ENCODE measurements at regions not wholly inside any gene's neighbourhood (a gene's known extent, or its start where the extent isn't known, plus 50 kb on each side); places are given as distances from the start of the nearest gene placed in this dataset.

DNA sequence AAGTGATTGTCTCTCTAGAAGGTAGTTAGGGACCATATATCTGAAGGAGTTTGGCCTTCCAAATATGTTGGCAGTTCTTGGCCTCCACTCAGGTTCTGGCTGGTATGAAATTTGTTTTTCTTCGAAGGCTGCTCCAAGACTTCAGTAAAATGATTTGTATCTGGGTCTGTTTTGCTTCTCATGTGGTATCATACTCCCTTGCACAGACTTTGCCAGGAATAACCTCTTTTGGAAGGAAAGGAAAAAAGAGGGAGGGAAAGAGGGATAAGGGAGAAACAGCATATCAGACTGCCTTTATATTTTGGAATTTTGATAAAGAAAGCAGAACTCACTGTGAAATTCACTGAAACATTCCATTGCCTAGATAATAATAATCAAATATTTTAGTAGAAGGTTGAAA, 242.1 kb upstream of the HHIP start:
- FAIRE-seq (no peak), DNase-seq (ENCODE audit: low read depth in 1 of 2, low spot score in 2 of 2) (no peak)
- H3K36me3 ChIP-seq (ENCODE audit: control insufficient read depth in 2 of 4, insufficient read depth in 4 of 4, low read length in 3 of 4) = no peaks in the 10 kb centered on the region
- H4K20me1 ChIP-seq (replicated peaks in 1 of 2; ENCODE audit: control insufficient read depth in 1 of 2, insufficient read depth in 2 of 2, low read length in 2 of 2) = no peaks in the 10 kb centered on the region
- no peak overlapping the region for H2BK5ac ChIP-seq (ENCODE audit: low read depth, low read length)
- no peak overlapping the region for H2BK120ac ChIP-seq (replicated peaks; ENCODE audit: low read depth, low read length)
- H2BK20ac ChIP-seq (ENCODE audit: low read length) = no peak overlapping the region
- H3K18ac ChIP-seq (ENCODE audit: extremely low read depth, low read length) = no peak overlapping the region
- no peak overlapping the region for H4K5ac ChIP-seq (ENCODE audit: insufficient read length, low read depth, low read length)
- no peak overlapping the region for H3K4me3 ChIP-seq (ENCODE audit: extremely low read depth in 1 of 4, insufficient read depth in 2 of 4, low read depth in 3 of 4, low read length in 4 of 4)
- WGBS, 2 experiments (ENCODE audit: extremely low coverage in 1 of 2, insufficient coverage in 1 of 2, insufficient read length in 1 of 2, insufficient replicate concordance in 2 of 2, low coverage in 1 of 2, low lambda C conversion rate in 2 of 2, missing lambda C conversion rate in 1 of 2) = 80% methylated on average over 1 of the region's 1 CpG; no CpG with 5 or more reads in 1 of the 2 experiments
- no peaks in the 10 kb centered on the region for H3K79me1 ChIP-seq (ENCODE audit: low read depth, low read length)
- no peaks in the 10 kb centered on the region for H3K9me3 ChIP-seq (ENCODE audit: insufficient read depth in 2 of 2, low read depth in 1 of 2, low read length in 1 of 2)
- H3K4me1 ChIP-seq (replicated peaks in 1 of 4; ENCODE audit: control insufficient read depth in 3 of 4, insufficient read depth in 4 of 4, low read length in 3 of 4) = no peaks in the 10 kb centered on the region
- H3K4ac ChIP-seq (replicated peaks; ENCODE audit: insufficient read length, low read depth, low read length) = no peak overlapping the region
- no peak overlapping the region for H3K56ac ChIP-seq (replicated peaks; ENCODE audit: insufficient read length, low read depth, low read length)
- no peaks in the 10 kb centered on the region for H3K27me3 ChIP-seq (replicated peaks in 1 of 4; ENCODE audit: control insufficient read depth in 3 of 4, extremely low read depth in 1 of 4, insufficient read depth in 3 of 4, low read length in 3 of 4)
- H2AFZ ChIP-seq (ENCODE audit: low read length) = no peak overlapping the region
- no peak overlapping the region for H2AK5ac ChIP-seq (ENCODE audit: low read depth, low read length)
- H3K4me2 ChIP-seq (ENCODE audit: insufficient read depth in 1 of 2, low read depth in 2 of 2, low read length in 2 of 2) = no peak overlapping the region
- no peaks in the 10 kb centered on the region for H3K79me2 ChIP-seq (ENCODE audit: control insufficient read depth in 1 of 2, insufficient read depth in 2 of 2, low read length in 2 of 2)
- no peak overlapping the region for H2BK15ac ChIP-seq (ENCODE audit: low read length)
- H4K8ac ChIP-seq (ENCODE audit: extremely low read depth, insufficient read depth, low read length) = no peak overlapping the region
- H2BK12ac ChIP-seq (ENCODE audit: low read depth, low read length) = no peak overlapping the region
- CTCF ChIA-PET (ENCODE audit: partially characterized antibody) = interaction anchor here (1.3 kb wide), 1 partner anchor 101 kb away, joined by 4 read pairs; no protein-coding TSS in a partner anchor
- H4K91ac ChIP-seq (replicated peaks; ENCODE audit: insufficient read length, low read length) = no peak overlapping the region
- no peak overlapping the region for H3K27ac ChIP-seq (ENCODE audit: low read depth, low read length)
- POLR2A ChIA-PET (ENCODE audit: partially characterized antibody) = no interaction called here
- no peak overlapping the region for H3K23ac ChIP-seq (ENCODE audit: insufficient read length)
- H3K23me2 ChIP-seq (ENCODE audit: low read depth, low read length) = peaks cover 1% of the 10 kb centered on the region; the same call in 1 of the 2 replicates
- H3K14ac ChIP-seq (ENCODE audit: insufficient read length) = no peak overlapping the region
- no peak overlapping the region for H3K9ac ChIP-seq (replicated peaks in 1 of 4; ENCODE audit: extremely low read depth in 1 of 4, low read depth in 3 of 4, low read length in 3 of 4)
- TF ChIP-seq BCL11A (IDR thresholded peaks at IDR 0.05; ENCODE audit: low read depth in 2 of 2, low read length in 2 of 2) = no peak
- no peak for TF ChIP-seq JUND (IDR thresholded peaks at IDR 0.05; ENCODE audit: low read length)
- no peak for TF ChIP-seq CHD2 (IDR thresholded peaks at IDR 0.05; ENCODE audit: low read length)
- no peak for TF ChIP-seq EP300 (IDR thresholded peaks at IDR 0.05; ENCODE audit: borderline replicate concordance in 1 of 2, low read depth in 2 of 2, low read length in 2 of 2)
- no peak for TF ChIP-seq TCF12 (IDR thresholded peaks at IDR 0.05; ENCODE audit: low read depth, low read length)
- TF ChIP-seq POLR2AphosphoS5 (IDR thresholded peaks at IDR 0.05; ENCODE audit: low read depth, low read length) = no peak
- no peak for TF ChIP-seq SIRT6 (IDR thresholded peaks at IDR 0.05; ENCODE audit: low read length)
- TF ChIP-seq RAD21 (IDR thresholded peaks at IDR 0.05 in 1 of 2, conservative IDR thresholded peaks at IDR 0.05 in 1 of 2; ENCODE audit: low read depth in 2 of 2, low read length in 2 of 2) = no peak
- no peak for TF ChIP-seq RNF2 (IDR thresholded peaks at IDR 0.05; ENCODE audit: borderline replicate concordance, low read depth, low read length, missing control alignments, poor library complexity, severe bottlenecking)
- no peak for TF ChIP-seq CBX5 (IDR thresholded peaks at IDR 0.05; ENCODE audit: low read depth, low read length)
- no peak for TF ChIP-seq CHD1 (IDR thresholded peaks at IDR 0.05; ENCODE audit: low read depth, low read length)
- TF ChIP-seq SRF (IDR thresholded peaks at IDR 0.05; ENCODE audit: low read depth, low read length) = no peak
- TF ChIP-seq SP2 (IDR thresholded peaks at IDR 0.05; ENCODE audit: low read length) = no peak
- TF ChIP-seq HDAC2 (IDR thresholded peaks at IDR 0.05; ENCODE audit: borderline replicate concordance in 1 of 2, low read depth in 2 of 2, low read length in 2 of 2) = no peak
- no peak for TF ChIP-seq TBP (IDR thresholded peaks at IDR 0.05; ENCODE audit: low read depth, low read length)

All from H1 (cell line).